ENCODE measurements at regions not wholly inside any gene's neighbourhood (a gene's known extent, or its start where the extent isn't known, plus 50 kb on each side); places are given as distances from the start of the nearest gene placed in this dataset.

DNA sequence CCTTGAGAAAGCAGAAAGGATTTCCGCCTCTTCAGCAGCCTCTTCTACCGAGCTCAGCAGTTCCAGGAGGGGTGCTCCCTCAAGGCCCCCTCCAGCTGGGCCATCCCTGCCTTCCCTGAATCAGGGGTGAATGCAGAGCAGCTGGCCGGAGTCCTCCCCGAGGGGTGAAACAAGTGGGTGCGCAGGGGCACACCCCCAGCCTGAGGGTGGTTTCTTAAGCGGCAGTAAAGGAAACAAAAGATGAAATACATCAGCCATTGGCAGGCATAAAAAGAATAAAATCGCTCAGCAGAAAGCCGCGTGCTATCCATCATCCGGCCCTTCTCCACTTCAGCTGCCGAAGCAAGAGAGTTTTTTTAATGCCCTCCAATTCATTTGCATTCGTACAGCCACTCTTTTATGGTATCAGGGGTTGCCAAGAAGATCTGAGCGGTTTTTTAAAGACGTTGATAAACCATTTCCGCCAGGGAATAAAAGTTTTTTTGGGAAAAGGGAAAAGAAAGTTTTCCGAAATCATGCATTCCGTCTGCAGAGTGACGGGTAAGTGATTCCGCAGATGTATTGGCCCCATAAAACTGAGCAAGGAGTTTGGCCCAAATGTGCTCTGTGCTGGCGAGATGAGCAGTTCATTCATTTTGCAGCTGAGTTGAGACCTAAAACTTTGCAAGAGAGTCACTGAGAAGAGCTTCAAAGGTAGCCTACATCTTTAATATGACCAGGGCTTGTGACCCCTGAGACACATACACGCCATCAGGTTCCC lies 73.7 kb upstream of the ZC3H12A start:
- ChIA-PET POLR2A (no interaction called here), RAD21 (ENCODE audit: low non-redundant PET in 1 of 2, low total read pairs in 2 of 2, uncharacterized antibody in 2 of 2, unreplicated experiment in 2 of 2) (no interaction called here), CTCF (no interaction called here)
- Histone ChIP-seq H3K4me1 (ENCODE audit: control insufficient read depth in 1 of 2, insufficient read depth in 2 of 2, low read length in 2 of 2) (peaks cover 0 to under 1% of the 10 kb centered on the region in 2 experiments; a peak in 1 of 4 replicates), H3K36me3 (ENCODE audit: control insufficient read depth in 1 of 2, insufficient read depth in 2 of 2, low read length in 2 of 2) (no peaks in the 10 kb centered on the region), H3K27ac (ENCODE audit: low read depth, low read length) (no peak overlapping the region), H3K9ac (ENCODE audit: low read length) (no peak overlapping the region), H3K27me3 (ENCODE audit: insufficient read depth, low read length) (peaks cover 42% of the 10 kb centered on the region), H3K9me2 (ENCODE audit: insufficient read depth) (no peaks in the 10 kb centered on the region), H3K9me3 (ENCODE audit: control insufficient read depth in 1 of 2, insufficient read depth in 1 of 2, low read depth in 1 of 2, low read length in 2 of 2) (no peaks in the 10 kb centered on the region), H3K4me2 (ENCODE audit: low read length) (no peak overlapping the region), H3K4me3 (replicated peaks in 1 of 2; ENCODE audit: low read depth in 1 of 2, low read length in 2 of 2) (no peak overlapping the region), H4K20me1 (ENCODE audit: insufficient read depth) (no peaks in the 10 kb centered on the region), H3K79me2 (ENCODE audit: insufficient read depth, low read length) (no peaks in the 10 kb centered on the region), H2AFZ (ENCODE audit: low read depth, low read length, poor library complexity, severe bottlenecking) (no peak overlapping the region)
- intact Hi-C loops (cut with micrococcal nuclease) = no loop called here
- TF ChIP-seq FOSL1 (IDR thresholded peaks at IDR 0.05; ENCODE audit: low read depth) (no peak), RAD21 (IDR thresholded peaks at IDR 0.05; ENCODE audit: low read depth) (no peak), CEBPB (IDR thresholded peaks at IDR 0.05; ENCODE audit: low read depth) (no peak), POLR2AphosphoS5 (IDR thresholded peaks at IDR 0.05; ENCODE audit: low read depth, low read length) (no peak), ZFX (IDR thresholded peaks at IDR 0.05) (no peak), SRF (IDR thresholded peaks at IDR 0.05; ENCODE audit: low read depth) (no peak), JUND (IDR thresholded peaks at IDR 0.05) (no peak), ZNF274 (IDR thresholded peaks at IDR 0.05; ENCODE audit: low read depth, low read length) (no peak), POLR2A (IDR thresholded peaks at IDR 0.05; ENCODE audit: borderline replicate concordance, extremely low read depth, insufficient read depth, insufficient read length) (no peak), EZH2phosphoT487 (IDR thresholded peaks at IDR 0.05; ENCODE audit: borderline replicate concordance) (no peak), EGR1 (IDR thresholded peaks at IDR 0.05; ENCODE audit: low read depth) (no peak), SP1 (IDR thresholded peaks at IDR 0.05; ENCODE audit: low read depth) (no peak)
- TF ChIP-seq, protein P1, sequence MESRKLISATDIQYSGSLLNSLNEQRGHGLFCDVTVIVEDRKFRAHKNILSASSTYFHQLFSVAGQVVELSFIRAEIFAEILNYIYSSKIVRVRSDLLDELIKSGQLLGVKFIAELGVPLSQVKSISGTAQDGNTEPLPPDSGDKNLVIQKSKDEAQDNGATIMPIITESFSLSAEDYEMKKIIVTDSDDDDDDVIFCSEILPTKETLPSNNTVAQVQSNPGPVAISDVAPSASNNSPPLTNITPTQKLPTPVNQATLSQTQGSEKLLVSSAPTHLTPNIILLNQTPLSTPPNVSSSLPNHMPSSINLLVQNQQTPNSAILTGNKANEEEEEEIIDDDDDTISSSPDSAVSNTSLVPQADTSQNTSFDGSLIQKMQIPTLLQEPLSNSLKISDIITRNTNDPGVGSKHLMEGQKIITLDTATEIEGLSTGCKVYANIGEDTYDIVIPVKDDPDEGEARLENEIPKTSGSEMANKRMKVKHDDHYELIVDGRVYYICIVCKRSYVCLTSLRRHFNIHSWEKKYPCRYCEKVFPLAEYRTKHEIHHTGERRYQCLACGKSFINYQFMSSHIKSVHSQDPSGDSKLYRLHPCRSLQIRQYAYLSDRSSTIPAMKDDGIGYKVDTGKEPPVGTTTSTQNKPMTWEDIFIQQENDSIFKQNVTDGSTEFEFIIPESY (IDR thresholded peaks at IDR 0.05; ENCODE audit: extremely low read depth, insufficient replicate concordance, low read length) = no peak
- TF ChIP-seq, protein P2, sequence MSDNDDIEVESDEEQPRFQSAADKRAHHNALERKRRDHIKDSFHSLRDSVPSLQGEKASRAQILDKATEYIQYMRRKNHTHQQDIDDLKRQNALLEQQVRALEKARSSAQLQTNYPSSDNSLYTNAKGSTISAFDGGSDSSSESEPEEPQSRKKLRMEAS (IDR thresholded peaks at IDR 0.05) = no peak
- DNase-seq (ENCODE audit: low read depth, low spot score) (no peak), ATAC-seq (no peak)
- BruUV-seq (replicated peaks) = no TSS peak

All from HCT116 (cell line).